Prostate gland (tissue), 2 donors: ENCODE measurements at regions not wholly inside any gene's neighbourhood (a gene's known extent, or its start where the extent isn't known, plus 50 kb on each side); places are given as distances from the start of the nearest gene placed in this dataset.

Source experiments
- POLR2A ChIP-seq: fragments of 450-650 bp; IDR thresholded peaks from one replicate; pipeline ENCODE4 v1.6.1; 2016; ENCODE audit warnings: antibody characterized with exemption, mild to moderate bottlenecking
- POLR2AphosphoS5 ChIP-seq: sonication (generic); formaldehyde crosslinking; IDR thresholded peaks from one replicate; pipeline ENCODE4 v1.6.1; 2017; ENCODE audit warnings: antibody characterized with exemption
- TF ChIP-seq, protein P1 (sequence below), 4 experiments: fragments of 200-600 bp in 2 of 4; fragments of 450-650 bp in 2 of 4; sonication (generic) in 2 of 4; IDR thresholded peaks; 1 replicate in 3 of 4; 2 replicates in 1 of 4; pipeline ENCODE4 v1.5.1; 2016 to 2019; ENCODE audit warnings: antibody characterized with exemption in 4 of 4, mild to moderate bottlenecking in 2 of 4, moderate library complexity in 2 of 4

DNA sequence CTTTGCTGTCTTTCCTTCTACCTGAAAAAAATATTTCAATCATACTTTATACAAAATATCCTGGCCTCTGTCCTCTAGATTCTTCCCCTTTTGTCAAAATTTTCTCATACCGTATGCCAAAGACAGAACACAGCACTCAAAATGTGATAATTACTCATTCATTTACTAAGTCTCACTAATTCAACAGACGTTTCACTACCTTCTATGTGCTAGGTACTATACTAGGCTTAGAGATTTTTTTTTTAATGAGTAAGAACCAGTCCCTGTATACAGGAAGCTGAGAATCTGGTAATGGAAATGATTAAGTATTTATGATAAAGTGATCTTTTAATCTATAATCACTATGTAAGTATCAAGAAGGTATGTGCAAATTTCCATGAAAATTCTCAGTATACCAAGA, 128.0 kb downstream of the ELAPOR2 start:
- TF ChIP-seq, protein P1, sequence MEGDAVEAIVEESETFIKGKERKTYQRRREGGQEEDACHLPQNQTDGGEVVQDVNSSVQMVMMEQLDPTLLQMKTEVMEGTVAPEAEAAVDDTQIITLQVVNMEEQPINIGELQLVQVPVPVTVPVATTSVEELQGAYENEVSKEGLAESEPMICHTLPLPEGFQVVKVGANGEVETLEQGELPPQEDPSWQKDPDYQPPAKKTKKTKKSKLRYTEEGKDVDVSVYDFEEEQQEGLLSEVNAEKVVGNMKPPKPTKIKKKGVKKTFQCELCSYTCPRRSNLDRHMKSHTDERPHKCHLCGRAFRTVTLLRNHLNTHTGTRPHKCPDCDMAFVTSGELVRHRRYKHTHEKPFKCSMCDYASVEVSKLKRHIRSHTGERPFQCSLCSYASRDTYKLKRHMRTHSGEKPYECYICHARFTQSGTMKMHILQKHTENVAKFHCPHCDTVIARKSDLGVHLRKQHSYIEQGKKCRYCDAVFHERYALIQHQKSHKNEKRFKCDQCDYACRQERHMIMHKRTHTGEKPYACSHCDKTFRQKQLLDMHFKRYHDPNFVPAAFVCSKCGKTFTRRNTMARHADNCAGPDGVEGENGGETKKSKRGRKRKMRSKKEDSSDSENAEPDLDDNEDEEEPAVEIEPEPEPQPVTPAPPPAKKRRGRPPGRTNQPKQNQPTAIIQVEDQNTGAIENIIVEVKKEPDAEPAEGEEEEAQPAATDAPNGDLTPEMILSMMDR (IDR thresholded peaks at IDR 0.05): no peak
- TF ChIP-seq POLR2AphosphoS5 (no peak), POLR2A (no peak)
